Ovary (tissue), 7 donors: ENCODE measurements at regions not wholly inside any gene's neighbourhood (a gene's known extent, or its start where the extent isn't known, plus 50 kb on each side); places are given as distances from the start of the nearest gene placed in this dataset.

Source experiments
- DNase-seq, 5 donors: peaks; one replicate each; pipeline ENCODE4 v3.0.0-alpha.2; 2019 to 2020
- H3K27ac ChIP-seq, 2 donors: fragments of 200-600 bp; one replicate each; pipeline versions ENCODE4 v1.5.1 to v1.8.0; 2019 to 2022
- H3K27me3 ChIP-seq: fragments of 200-600 bp; one replicate; pipeline ENCODE4 v1.8.0; 2022
- H3K36me3 ChIP-seq: fragments of 200-600 bp; sonication (generic); one replicate; pipeline ENCODE4 v1.5.1; 2019
- H3K4me1 ChIP-seq: one replicate; pipeline ENCODE4 v1.8.1; 2013; ENCODE audit warnings: mild to moderate bottlenecking, moderate library complexity; ENCODE audit not compliant: insufficient read depth
- H3K4me3 ChIP-seq: fragments of 200-600 bp; sonication (generic); one replicate; pipeline ENCODE4 v1.5.1; 2017
- H3K9me3 ChIP-seq, 2 donors: fragments of 200-600 bp in 1 of 2; sonication (generic) in 1 of 2; one replicate each; pipeline versions ENCODE4 v1.5.1 to v1.8.1; 2013 to 2019; ENCODE audit warnings: mild to moderate bottlenecking in 1 of 2, moderate library complexity in 1 of 2
- CTCF ChIP-seq, 3 donors: fragments of 450-650 bp in 2 of 3; fragments of 200-600 bp in 1 of 3; IDR thresholded peaks; one replicate each; pipeline versions ENCODE4 v1.5.1 to v1.8.0; 2016 to 2022; ENCODE audit warnings: antibody characterized with exemption in 3 of 3, mild to moderate bottlenecking in 1 of 3
- EP300 ChIP-seq: sonication (generic); formaldehyde crosslinking; IDR thresholded peaks from one replicate; pipeline ENCODE4 v1.6.1; 2017; ENCODE audit warnings: antibody characterized with exemption
- POLR2A ChIP-seq: fragments of 450-650 bp; IDR thresholded peaks from one replicate; pipeline ENCODE4 v1.6.1; 2017; ENCODE audit warnings: antibody characterized with exemption, mild to moderate bottlenecking, moderate library complexity
- WGBS, 3 donors: extraction: QIAGEN DNeasy Blood & Tissue Kit in 1 of 3; methylation state at CpG; one replicate each; pipeline versions ENCODE4 v1.1.5 to v1.1.7; 2013 to 2017; 5-methylcytosine and 5-hydroxymethylcytosine counted together
- intact Hi-C, 4 donors: fragments of 100-400 bp; cut with DNase I; formaldehyde crosslinking; loops; one replicate each; pipeline versions ENCODE4 v1.11.0 to v1.15.1; 2022 to 2023
- donor health status: DM: no; HTN: no; CAD: no; lungs with moderate emphysema.
- donor health status: DM: no; HTN: no; CAD: no.
- donor health status: Bipolar disorder and iron deficiency.
- donor health status: DM: no; HTN: no; CAD: no.
- donor health status: DM: yes; HTN: yes; CAD: no.

DNA sequence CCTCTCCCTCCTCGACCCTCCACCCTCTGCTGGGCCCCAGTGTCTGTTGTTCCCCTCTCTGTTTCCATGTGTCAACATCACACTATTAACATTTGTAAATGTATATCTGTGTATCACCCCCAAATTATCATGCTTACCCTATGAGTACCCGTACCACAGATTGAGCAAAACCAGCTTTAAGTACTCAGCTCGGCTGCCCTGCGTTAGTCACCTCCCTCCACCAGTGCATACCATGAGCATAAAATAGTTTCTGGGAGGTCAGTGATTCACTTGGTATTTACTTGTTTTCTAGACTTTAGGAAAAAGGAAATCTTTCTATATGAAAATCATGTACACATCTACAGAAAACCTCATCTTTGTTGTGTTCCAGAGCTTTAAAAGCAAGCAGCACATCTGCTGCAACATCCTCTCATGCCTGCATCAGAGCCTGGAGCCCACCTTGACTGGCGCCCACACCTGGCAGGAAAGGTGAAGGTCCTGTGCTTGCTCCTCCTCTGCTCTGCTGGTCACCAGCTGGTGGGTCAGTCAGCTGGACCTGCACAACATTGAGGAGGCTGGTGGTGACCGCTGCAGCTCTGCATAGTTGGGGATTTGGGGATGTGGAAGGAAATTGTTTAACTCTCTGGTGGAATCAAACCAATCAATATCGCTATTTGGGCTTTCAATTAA lies 214.4 kb upstream of the KLF3 start:
- no peak for TF ChIP-seq EP300
- TF ChIP-seq POLR2A, result no peak
- no peak for TF ChIP-seq CTCF (IDR thresholded peaks at IDR 0.05)
- H3K27me3 ChIP-seq, result no peaks in the 10 kb centered on the region
- H3K27ac ChIP-seq, result no peak overlapping the region
- no peaks in the 10 kb centered on the region for H3K4me1 ChIP-seq
- H3K36me3 ChIP-seq, result no peaks in the 10 kb centered on the region
- 83 to 86% (median 85%) methylated on average over 7 of the region's 7 CpGs for WGBS, 3 donors
- no peaks in the 10 kb centered on the region for H3K9me3 ChIP-seq
- no peak overlapping the region for H3K4me3 ChIP-seq
- intact Hi-C loops, result no loop called here
- no peak for DNase-seq

- Histone ChIP-seq H3K4me3 (no peak overlapping the region), H3K27me3 (no peaks in the 10 kb centered on the region), H3K4me1 (no peaks in the 10 kb centered on the region), H3K27ac (no peak overlapping the region), H3K9me3 (no peaks in the 10 kb centered on the region), H3K36me3 (no peaks in the 10 kb centered on the region)
- intact Hi-C loops, result no loop called here
- DNase-seq, result no peak
- TF ChIP-seq EP300, result no peak
- TF ChIP-seq CTCF (IDR thresholded peaks at IDR 0.05), result no peak
These were observed 212.0 kb upstream of the KLF3 start for GRCh38 chr4:38452009-38452408.

- 74 to 81% (median 77%) methylated on average over 3 of the region's 3 CpGs for WGBS, 3 donors
- no peak for DNase-seq
- Histone ChIP-seq H3K27ac (no peak overlapping the region), H3K4me1 (no peaks in the 10 kb centered on the region), H3K36me3 (no peaks in the 10 kb centered on the region), H3K27me3 (no peaks in the 10 kb centered on the region), H3K4me3 (no peak overlapping the region), H3K9me3 (no peaks in the 10 kb centered on the region)
- intact Hi-C loops, result no loop called here
- TF ChIP-seq CTCF (IDR thresholded peaks at IDR 0.05) (no peak), EP300 (no peak), POLR2A (no peak)
These were observed 211.5 kb upstream of the KLF3 start for GRCh38 chr4:38452542-38452941.

- no peak for TF ChIP-seq POLR2A
- TF ChIP-seq CTCF (IDR thresholded peaks at IDR 0.05), result no peak
- no peak for TF ChIP-seq EP300
- Histone ChIP-seq H3K4me3 (no peak overlapping the region), H3K27me3 (no peaks in the 10 kb centered on the region), H3K4me1 (no peaks in the 10 kb centered on the region), H3K9me3 (no peaks in the 10 kb centered on the region), H3K36me3 (no peaks in the 10 kb centered on the region), H3K27ac (no peak overlapping the region)
- intact Hi-C loops, result no loop called here
- WGBS, 3 donors, result 93 to 97% (median 94%) methylated on average over 3 of the region's 3 CpGs
- no peak for DNase-seq
These were observed 210.6 kb upstream of the KLF3 start for GRCh38 chr4:38453253-38453881.
